ENCODE measurements at regions not wholly inside any gene's neighbourhood (a gene's known extent, or its start where the extent isn't known, plus 50 kb on each side); places are given as distances from the start of the nearest gene placed in this dataset.

DNA sequence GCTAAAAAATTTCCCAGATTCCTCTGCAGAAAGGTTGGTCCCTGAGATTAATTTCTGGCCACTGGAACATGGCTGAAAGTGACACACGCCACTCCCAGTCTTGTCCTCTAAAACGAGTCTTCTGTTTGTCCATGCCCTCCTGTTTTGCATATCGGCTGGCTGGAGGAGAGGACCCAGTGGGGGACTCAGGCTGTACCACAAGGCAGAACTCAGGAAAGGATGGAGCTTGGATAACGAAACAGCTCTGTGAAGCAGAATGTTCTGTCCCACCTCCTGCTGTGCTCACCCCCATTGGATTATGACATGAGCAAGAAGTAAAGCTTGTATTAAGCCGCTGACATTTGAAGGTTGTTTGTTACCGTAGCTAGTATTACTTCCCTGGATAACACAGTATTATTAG, 856.2 kb downstream of the BCL11B start:
- no peak overlapping the region for H3K4me3 ChIP-seq (ENCODE audit: low read length)
- no peak overlapping the region for H3K9ac ChIP-seq (ENCODE audit: extremely low read depth, low read length, poor library complexity, severe bottlenecking)
- H3K4me1 Mint-ChIP-seq, result peaks cover 5% of the 10 kb centered on the region
- DNase-seq, result no peak
- no peak overlapping the region for H3K27ac Mint-ChIP-seq
- no peaks in the 10 kb centered on the region for H3K27me3 ChIP-seq (ENCODE audit: control insufficient read depth, insufficient read depth, low read length, poor library complexity, severe bottlenecking)
- H3K27me3 Mint-ChIP-seq (ENCODE audit: insufficient read depth), result no peaks in the 10 kb centered on the region
- TF ChIP-seq, protein P1, sequence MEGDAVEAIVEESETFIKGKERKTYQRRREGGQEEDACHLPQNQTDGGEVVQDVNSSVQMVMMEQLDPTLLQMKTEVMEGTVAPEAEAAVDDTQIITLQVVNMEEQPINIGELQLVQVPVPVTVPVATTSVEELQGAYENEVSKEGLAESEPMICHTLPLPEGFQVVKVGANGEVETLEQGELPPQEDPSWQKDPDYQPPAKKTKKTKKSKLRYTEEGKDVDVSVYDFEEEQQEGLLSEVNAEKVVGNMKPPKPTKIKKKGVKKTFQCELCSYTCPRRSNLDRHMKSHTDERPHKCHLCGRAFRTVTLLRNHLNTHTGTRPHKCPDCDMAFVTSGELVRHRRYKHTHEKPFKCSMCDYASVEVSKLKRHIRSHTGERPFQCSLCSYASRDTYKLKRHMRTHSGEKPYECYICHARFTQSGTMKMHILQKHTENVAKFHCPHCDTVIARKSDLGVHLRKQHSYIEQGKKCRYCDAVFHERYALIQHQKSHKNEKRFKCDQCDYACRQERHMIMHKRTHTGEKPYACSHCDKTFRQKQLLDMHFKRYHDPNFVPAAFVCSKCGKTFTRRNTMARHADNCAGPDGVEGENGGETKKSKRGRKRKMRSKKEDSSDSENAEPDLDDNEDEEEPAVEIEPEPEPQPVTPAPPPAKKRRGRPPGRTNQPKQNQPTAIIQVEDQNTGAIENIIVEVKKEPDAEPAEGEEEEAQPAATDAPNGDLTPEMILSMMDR (conservative IDR thresholded peaks at IDR 0.05), result no peak
- H3K4me1 ChIP-seq (ENCODE audit: control insufficient read depth, insufficient read depth, low read length), result no peaks in the 10 kb centered on the region
- H3K9me3 ChIP-seq (ENCODE audit: control insufficient read depth, low read length), result no peaks in the 10 kb centered on the region
- H3K36me3 ChIP-seq (ENCODE audit: control insufficient read depth, insufficient read depth, low read length), result no peaks in the 10 kb centered on the region
- no peaks in the 10 kb centered on the region for H3K9me3 Mint-ChIP-seq
- WGBS, 2 experiments (ENCODE audit: insufficient coverage in 1 of 2, insufficient read length in 1 of 2), result 80 to 89% methylated on average over 5 to 6 of the region's 6 CpGs
- H3K27ac ChIP-seq (ENCODE audit: low read depth, low read length), result no peak overlapping the region
- H3K36me3 Mint-ChIP-seq (ENCODE audit: low read depth), result no peaks in the 10 kb centered on the region
- no peak overlapping the region for H3K4me3 Mint-ChIP-seq

DNA sequence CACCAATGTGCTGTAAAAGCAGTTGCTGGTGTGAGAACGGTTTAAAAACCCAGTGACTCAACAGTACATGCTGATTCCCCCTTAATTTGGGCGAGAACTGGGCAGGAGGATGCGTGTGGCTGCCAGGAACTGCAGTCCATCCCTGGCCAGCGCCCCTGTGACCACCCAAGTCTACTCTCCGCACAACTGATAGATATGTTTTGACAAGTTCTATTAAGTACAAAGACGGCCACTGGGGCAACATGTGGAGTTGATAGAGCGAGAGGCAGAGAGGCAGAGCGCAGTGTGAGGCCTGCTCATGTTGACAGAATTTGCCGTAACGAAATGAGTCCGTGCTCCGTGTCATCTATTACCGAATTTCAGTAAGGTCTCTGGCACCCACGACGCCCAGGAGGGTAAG, 855.0 kb downstream of the BCL11B start:
- Mint-ChIP-seq H3K27ac (no peak overlapping the region), H3K27me3 (ENCODE audit: insufficient read depth) (no peaks in the 10 kb centered on the region), H3K36me3 (ENCODE audit: low read depth) (no peaks in the 10 kb centered on the region), H3K4me1 (peaks cover 12% of the 10 kb centered on the region), H3K9me3 (no peaks in the 10 kb centered on the region), H3K4me3 (no peak overlapping the region)
- TF ChIP-seq, protein P1 (conservative IDR thresholded peaks at IDR 0.05), result no peak
- no peak overlapping the region for H3K27ac ChIP-seq (ENCODE audit: low read depth, low read length)
- no peak for DNase-seq
- H3K27me3 ChIP-seq (ENCODE audit: control insufficient read depth, insufficient read depth, low read length, poor library complexity, severe bottlenecking), result no peaks in the 10 kb centered on the region
- no peaks in the 10 kb centered on the region for H3K9me3 ChIP-seq (ENCODE audit: control insufficient read depth, low read length)
- H3K36me3 ChIP-seq (ENCODE audit: control insufficient read depth, insufficient read depth, low read length), result no peaks in the 10 kb centered on the region
- 96 to 98% methylated on average over 15 of the region's 15 CpGs for WGBS, 2 experiments (ENCODE audit: insufficient coverage in 1 of 2, insufficient read length in 1 of 2)
- H3K4me1 ChIP-seq (ENCODE audit: control insufficient read depth, insufficient read depth, low read length), result peaks cover 2% of the 10 kb centered on the region
- no peak overlapping the region for H3K9ac ChIP-seq (ENCODE audit: extremely low read depth, low read length, poor library complexity, severe bottlenecking)
- H3K4me3 ChIP-seq (ENCODE audit: low read length), result no peak overlapping the region

DNA sequence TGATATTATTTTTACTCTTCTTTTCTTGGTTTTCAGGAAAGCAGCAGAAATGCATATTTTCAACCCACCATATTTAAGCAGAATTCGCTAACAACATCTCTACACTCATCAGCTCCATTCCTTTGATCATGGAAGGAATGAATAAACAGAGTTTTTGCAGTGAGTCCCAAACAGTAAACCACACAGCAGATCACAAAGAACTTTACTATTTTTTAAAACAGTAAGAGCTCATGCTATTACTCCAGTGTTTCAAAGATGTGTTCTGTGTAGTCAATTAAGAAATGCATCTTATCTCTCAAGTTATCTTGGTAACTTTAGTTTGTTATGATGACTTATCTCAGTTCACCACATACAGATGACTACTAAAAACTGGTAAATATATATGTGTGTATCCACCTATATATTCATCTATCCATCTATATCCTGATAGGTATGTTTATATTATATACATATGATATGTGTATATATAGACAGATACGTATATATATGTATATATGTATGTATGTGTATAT, 843.5 kb downstream of the BCL11B start:
- H3K36me3 ChIP-seq (ENCODE audit: control insufficient read depth, insufficient read depth, low read length), result no peaks in the 10 kb centered on the region
- no peak for DNase-seq
- no peak overlapping the region for H3K27ac Mint-ChIP-seq
- H3K9me3 ChIP-seq (ENCODE audit: control insufficient read depth, low read length), result no peaks in the 10 kb centered on the region
- no peaks in the 10 kb centered on the region for H3K27me3 ChIP-seq (ENCODE audit: control insufficient read depth, insufficient read depth, low read length, poor library complexity, severe bottlenecking)
- no peaks in the 10 kb centered on the region for H3K9me3 Mint-ChIP-seq
- no peak overlapping the region for H3K4me3 ChIP-seq (ENCODE audit: low read length)
- WGBS, 2 experiments (ENCODE audit: insufficient coverage in 1 of 2, insufficient read length in 1 of 2), result 100% methylated on average over 1 of the region's 2 CpGs; no CpG with 5 or more reads in 1 of the 2 experiments
- H3K4me1 Mint-ChIP-seq, result peaks cover 11% of the 10 kb centered on the region
- H3K4me1 ChIP-seq (ENCODE audit: control insufficient read depth, insufficient read depth, low read length), result peaks cover 2% of the 10 kb centered on the region
- peaks cover 4% of the 10 kb centered on the region for H3K27me3 Mint-ChIP-seq (ENCODE audit: insufficient read depth)
- H3K4me3 Mint-ChIP-seq, result no peak overlapping the region
- TF ChIP-seq, protein P1 (conservative IDR thresholded peaks at IDR 0.05), result no peak
- no peak overlapping the region for H3K27ac ChIP-seq (ENCODE audit: low read depth, low read length)
- H3K9ac ChIP-seq (ENCODE audit: extremely low read depth, low read length, poor library complexity, severe bottlenecking), result no peak overlapping the region
- H3K36me3 Mint-ChIP-seq (ENCODE audit: low read depth), result no peaks in the 10 kb centered on the region

Data from endodermal cell (in vitro differentiated cells).